ENCODE measurements at regions not wholly inside any gene's neighbourhood (a gene's known extent, or its start where the extent isn't known, plus 50 kb on each side); places are given as distances from the start of the nearest gene placed in this dataset.

- Histone ChIP-seq H3K27ac (no peak overlapping the region), H3K4me3 (replicated peaks in 1 of 3) (no peak overlapping the region), H3K9me3 (no peaks in the 10 kb centered on the region), H3K36me3 (no peaks in the 10 kb centered on the region), H3K4me1 (peaks cover 12 to 22% of the 10 kb centered on the region in 2 donors), H3K27me3 (no peaks in the 10 kb centered on the region)
- DNase-seq = no peak
- intact Hi-C loops (cut with DNase I) = no loop called here
- no peak for TF ChIP-seq CTCF (IDR thresholded peaks at IDR 0.05)
- no peak for TF ChIP-seq POLR2A (IDR thresholded peaks at IDR 0.05)
- WGBS, 2 donors = 88 to 92% methylated on average over 4 of the region's 4 CpGs
Measured at GRCh38 chr12:12020762-12021161, 50.0 kb upstream of the BCL2L14 start.
